ENCODE measurements at regions not wholly inside any gene's neighbourhood (a gene's known extent, or its start where the extent isn't known, plus 50 kb on each side); places are given as distances from the start of the nearest gene placed in this dataset.

GRCh38 chr3:66863205-66864111 lies 134.6 kb upstream of the KBTBD8 start:
- Histone ChIP-seq H3K9me3 (ENCODE audit: low read length) (no peaks in the 10 kb centered on the region), H4K20me1 (ENCODE audit: insufficient read depth, low read length) (no peaks in the 10 kb centered on the region), H3K4me1 (ENCODE audit: insufficient read depth, low read length, poor library complexity, severe bottlenecking) (no peaks in the 10 kb centered on the region), H3K79me2 (ENCODE audit: insufficient read depth, low read depth, low read length) (no peaks in the 10 kb centered on the region), H3K4me3 (ENCODE audit: low read depth, low read length, poor library complexity, severe bottlenecking) (no peak overlapping the region), H3K27ac (ENCODE audit: low read depth, low read length, poor library complexity, severe bottlenecking) (no peak overlapping the region), H3K9me2 (ENCODE audit: insufficient read depth, low read length) (no peaks in the 10 kb centered on the region), H2AFZ (ENCODE audit: low read length) (no peak overlapping the region), H3K36me3 (ENCODE audit: insufficient read depth, low read length) (no peaks in the 10 kb centered on the region), H3K4me2 (ENCODE audit: low read length) (no peak overlapping the region)
- DNase-seq (ENCODE audit: low spot score) = no peak
- BruUV-seq (replicated peaks) = no TSS peak
- TF ChIP-seq CTCF (conservative IDR thresholded peaks at IDR 0.05; ENCODE audit: low read length) = no peak
- TF ChIP-seq EZH2phosphoT487 (IDR thresholded peaks at IDR 0.05; ENCODE audit: borderline replicate concordance, low read depth, low read length) = no peak
- intact Hi-C loops (cut with micrococcal nuclease; ENCODE audit: unreplicated experiment) = no loop called here
- ChIA-PET POLR2A (interaction anchor here (1.1 to 1.5 kb wide), 2 partner anchors 16 to 613 kb away, joined by 3 to 4 read pairs; no protein-coding TSS in a partner anchor), CTCF (ENCODE audit: unreplicated experiment) (no interaction called here)

GRCh38 chr3:66884659-66885058 lies 113.4 kb upstream of the KBTBD8 start:
- TF ChIP-seq CTCF (conservative IDR thresholded peaks at IDR 0.05; ENCODE audit: low read length) (no peak), EZH2phosphoT487 (IDR thresholded peaks at IDR 0.05; ENCODE audit: borderline replicate concordance, low read depth, low read length) (no peak)
- H3K27ac ChIP-seq (ENCODE audit: low read depth, low read length, poor library complexity, severe bottlenecking) = no peak overlapping the region
- no peak for DNase-seq (ENCODE audit: low spot score)
- no peak overlapping the region for H3K4me2 ChIP-seq (ENCODE audit: low read length)
- H3K36me3 ChIP-seq (ENCODE audit: insufficient read depth, low read length) = no peaks in the 10 kb centered on the region
- H3K4me1 ChIP-seq (ENCODE audit: insufficient read depth, low read length, poor library complexity, severe bottlenecking) = no peaks in the 10 kb centered on the region
- H3K4me3 ChIP-seq (ENCODE audit: low read depth, low read length, poor library complexity, severe bottlenecking) = no peak overlapping the region
- H3K9me3 ChIP-seq (ENCODE audit: low read length) = no peaks in the 10 kb centered on the region
- no peaks in the 10 kb centered on the region for H4K20me1 ChIP-seq (ENCODE audit: insufficient read depth, low read length)
- CTCF ChIA-PET (ENCODE audit: unreplicated experiment) = no interaction called here
- POLR2A ChIA-PET = no interaction called here
- H3K79me2 ChIP-seq (ENCODE audit: insufficient read depth, low read depth, low read length) = no peaks in the 10 kb centered on the region
- H2AFZ ChIP-seq (ENCODE audit: low read length) = no peak overlapping the region
- intact Hi-C loops (cut with micrococcal nuclease; ENCODE audit: unreplicated experiment) = no loop called here
- H3K9me2 ChIP-seq (ENCODE audit: insufficient read depth, low read length) = no peaks in the 10 kb centered on the region
- no TSS peak for BruUV-seq (replicated peaks)

- H3K27ac ChIP-seq (ENCODE audit: low read depth, low read length, poor library complexity, severe bottlenecking) = no peak overlapping the region
- H3K4me2 ChIP-seq (ENCODE audit: low read length) = no peak overlapping the region
- DNase-seq (ENCODE audit: low spot score) = no peak
- H3K4me1 ChIP-seq (ENCODE audit: insufficient read depth, low read length, poor library complexity, severe bottlenecking) = no peaks in the 10 kb centered on the region
- H2AFZ ChIP-seq (ENCODE audit: low read length) = no peak overlapping the region
- H4K20me1 ChIP-seq (ENCODE audit: insufficient read depth, low read length) = no peaks in the 10 kb centered on the region
- H3K36me3 ChIP-seq (ENCODE audit: insufficient read depth, low read length) = no peaks in the 10 kb centered on the region
- H3K79me2 ChIP-seq (ENCODE audit: insufficient read depth, low read depth, low read length) = no peaks in the 10 kb centered on the region
- intact Hi-C loops (cut with micrococcal nuclease; ENCODE audit: unreplicated experiment) = no loop called here
- no peaks in the 10 kb centered on the region for H3K9me2 ChIP-seq (ENCODE audit: insufficient read depth, low read length)
- H3K4me3 ChIP-seq (ENCODE audit: low read depth, low read length, poor library complexity, severe bottlenecking) = no peak overlapping the region
- no TSS peak for BruUV-seq (replicated peaks)
- CTCF ChIA-PET (ENCODE audit: unreplicated experiment) = no interaction called here
- TF ChIP-seq CTCF (conservative IDR thresholded peaks at IDR 0.05; ENCODE audit: low read length) (no peak), EZH2phosphoT487 (IDR thresholded peaks at IDR 0.05; ENCODE audit: borderline replicate concordance, low read depth, low read length) (no peak)
- POLR2A ChIA-PET = no interaction called here
- H3K9me3 ChIP-seq (ENCODE audit: low read length) = no peaks in the 10 kb centered on the region
Measured at GRCh38 chr3:66885326-66886000, 112.6 kb upstream of the KBTBD8 start.
